T-cell (primary cell): ENCODE measurements at regions not wholly inside any gene's neighbourhood (a gene's known extent, or its start where the extent isn't known, plus 50 kb on each side); places are given as distances from the start of the nearest gene placed in this dataset.

Experiments used
- ATAC-seq, 4 experiments: fragments of 200-7000 bp in 3 of 4; fragments of 150-1000 bp in 1 of 4; cut with Tn5 transposase; replicated peaks in 1 of 4; 1 replicate in 3 of 4; 2 replicates in 1 of 4; pipeline ENCODE4 v1.10.0; 2021; ENCODE audit warnings: moderate library complexity in 3 of 4, mild to moderate bottlenecking in 2 of 4, moderate number of reproducible peaks in 1 of 4
- CTCF ChIA-PET, 2 donors: fragments of 300-600 bp; sonication (Branson Sonifier 250); formaldehyde crosslinking; loops; one replicate each; lab custom pipeline; 2022; ENCODE audit warnings: antibody characterized with exemption in 2 of 2; lab: Charles Lee
- POLR2A ChIA-PET, 2 donors: fragments of 300-600 bp; sonication (Branson Sonifier 250); formaldehyde crosslinking; loops; one replicate each; lab custom pipeline; 2022; ENCODE audit warnings: antibody characterized with exemption in 2 of 2; lab: Charles Lee
- DNase-seq, 35 experiments: peaks; one replicate each; pipeline versions ENCODE4 v3.0.0 to v3.0.0-alpha.2; 2013 to 2023
- H3K27ac ChIP-seq: one replicate; pipeline ENCODE4 v1.5.1; 2013; ENCODE audit warnings: low read length
- H3K27me3 ChIP-seq, 2 experiments: replicated peaks in 1 of 2; 1 replicate in 1 of 2; 2 replicates in 1 of 2; pipeline versions ENCODE4 v1.6.1 to v1.7.0; 2013; ENCODE audit warnings: low read length in 1 of 2, mixed read lengths in 1 of 2; ENCODE audit not compliant: control insufficient read depth in 2 of 2, insufficient read depth in 2 of 2; ENCODE audit errors: extremely low read depth in 1 of 2
- H3K36me3 ChIP-seq, 2 donors: 1 replicate in 1 of 2; 2 replicates in 1 of 2; pipeline versions ENCODE4 v1.6.1 to v1.7.0; 2013; ENCODE audit warnings: low read length in 1 of 2; ENCODE audit not compliant: control insufficient read depth in 2 of 2, insufficient read depth in 1 of 2; ENCODE audit errors: extremely low read depth in 1 of 2
- H3K4me1 ChIP-seq, 2 experiments: 1 replicate in 1 of 2; 2 replicates in 1 of 2; pipeline versions ENCODE4 v1.6.1 to v1.7.0; 2013; ENCODE audit warnings: low read length in 2 of 2, mixed read lengths in 1 of 2; ENCODE audit not compliant: insufficient read depth in 2 of 2, control insufficient read depth in 1 of 2; ENCODE audit errors: extremely low read depth in 1 of 2
- H3K4me3 ChIP-seq, 2 donors: 1 replicate in 1 of 2; 2 replicates in 1 of 2; pipeline versions ENCODE4 v1.5.1 to v1.7.0; 2013; ENCODE audit warnings: mild to moderate bottlenecking in 2 of 2, low read length in 1 of 2, moderate library complexity in 1 of 2; ENCODE audit not compliant: control insufficient read depth in 1 of 2; ENCODE audit errors: extremely low read depth in 1 of 2
- H3K9me3 ChIP-seq: 2 replicates; pipeline ENCODE4 v1.7.0; 2013
- H3K27ac Mint-ChIP-seq, 2 donors: one replicate each; pipeline ENCODE4 v1.8.0; 2020 to 2021; ENCODE audit warnings: mild to moderate bottlenecking in 2 of 2, mixed read lengths in 2 of 2
- H3K27me3 Mint-ChIP-seq, 2 donors: one replicate each; pipeline ENCODE4 v1.8.0; 2021 to 2022; ENCODE audit warnings: mixed read lengths in 2 of 2
- H3K36me3 Mint-ChIP-seq: one replicate; pipeline ENCODE4 v1.8.0; 2021; ENCODE audit warnings: mixed read lengths
- H3K4me1 Mint-ChIP-seq, 3 donors: one replicate each; pipeline ENCODE4 v1.8.0; 2020 to 2022; ENCODE audit warnings: mixed read lengths in 3 of 3, mild to moderate bottlenecking in 1 of 3
- H3K4me3 Mint-ChIP-seq, 3 donors: one replicate each; pipeline ENCODE4 v1.8.0; 2020 to 2022; ENCODE audit warnings: mild to moderate bottlenecking in 3 of 3, mixed read lengths in 3 of 3, moderate library complexity in 3 of 3
- H3K9me3 Mint-ChIP-seq, 3 donors: one replicate each; pipeline ENCODE4 v1.8.0; 2020 to 2022; ENCODE audit warnings: mixed read lengths in 3 of 3
- whole genome bisulfite sequencing: methylation state at CpG from one replicate; pipeline ENCODE4 v1.1.5; 2013; ENCODE audit warnings: missing lambda C conversion rate; ENCODE audit not compliant: insufficient coverage; 5-methylcytosine and 5-hydroxymethylcytosine counted together

DNA sequence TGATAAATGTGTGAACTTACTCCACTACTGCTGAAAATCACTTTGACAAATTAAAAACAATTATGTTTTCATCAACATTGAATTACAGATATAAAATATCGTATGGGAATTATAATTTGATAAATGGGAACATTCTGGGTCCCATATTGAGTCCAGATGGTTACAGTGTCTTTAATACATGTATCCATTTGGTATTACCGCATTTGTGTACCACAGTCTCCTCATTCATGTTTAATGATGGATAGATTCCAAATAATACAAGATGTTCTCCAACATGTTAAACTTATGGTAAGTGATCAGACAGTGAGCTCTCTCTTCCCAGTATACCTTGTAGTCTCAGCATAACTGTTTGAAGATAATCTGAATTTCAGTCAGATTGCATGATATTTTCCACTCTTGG is 1706.8 kb upstream of the PCDH7 start:
- no CpG with 5 or more reads among the region's 2 CpGs for WGBS
- ChIA-PET POLR2A (no interaction called here), CTCF (no interaction called here)
- no peaks in the 10 kb centered on the region for H3K9me3 ChIP-seq
- Mint-ChIP-seq H3K27me3 (no peaks in the 10 kb centered on the region), H3K27ac (no peak overlapping the region), H3K9me3 (peaks cover 8 to 54% (median 30%) of the 10 kb centered on the region in 3 donors), H3K36me3 (no peaks in the 10 kb centered on the region), H3K4me3 (no peak overlapping the region), H3K4me1 (no peaks in the 10 kb centered on the region)
- H3K27ac ChIP-seq: no peak overlapping the region
- DNase-seq (no peak), ATAC-seq (no peak)
- H3K4me1 ChIP-seq: no peaks in the 10 kb centered on the region
- H3K27me3 ChIP-seq: no peaks in the 10 kb centered on the region
- H3K36me3 ChIP-seq: no peaks in the 10 kb centered on the region
- H3K4me3 ChIP-seq: no peak overlapping the region

DNA sequence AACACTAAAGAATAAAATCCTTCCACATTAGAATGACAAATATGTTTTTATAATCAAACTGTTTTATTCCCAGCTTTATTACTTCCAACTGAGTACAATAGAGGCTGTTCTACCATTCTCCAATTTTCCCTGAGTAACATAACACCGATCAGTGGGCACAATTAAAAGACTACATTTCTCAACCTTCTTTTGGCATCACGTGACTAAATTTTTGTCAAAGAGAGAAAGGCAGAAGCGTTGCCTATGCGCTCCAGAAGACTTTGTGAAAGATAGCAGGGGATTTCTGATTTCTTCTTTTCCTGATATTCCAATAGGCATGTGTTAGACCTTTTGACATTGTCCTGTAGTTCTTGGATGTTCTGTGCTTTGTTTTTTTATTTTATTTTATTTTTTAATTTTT is 1705.6 kb upstream of the PCDH7 start:
- ChIA-PET POLR2A (no interaction called here), CTCF (no interaction called here)
- no peaks in the 10 kb centered on the region for H3K4me1 ChIP-seq
- H3K4me3 Mint-ChIP-seq: no peak overlapping the region
- no peak overlapping the region for H3K27ac ChIP-seq
- no CpG with 5 or more reads among the region's 4 CpGs for WGBS
- no peak for ATAC-seq
- H3K36me3 Mint-ChIP-seq: no peaks in the 10 kb centered on the region
- H3K36me3 ChIP-seq: no peaks in the 10 kb centered on the region
- H3K4me1 Mint-ChIP-seq: no peaks in the 10 kb centered on the region
- peaks cover 8 to 53% (median 27%) of the 10 kb centered on the region in 3 donors for H3K9me3 Mint-ChIP-seq
- no peaks in the 10 kb centered on the region for H3K27me3 ChIP-seq
- no peaks in the 10 kb centered on the region for H3K27me3 Mint-ChIP-seq
- no peak overlapping the region for H3K4me3 ChIP-seq
- H3K9me3 ChIP-seq: no peaks in the 10 kb centered on the region
- DNase-seq: no peak
- H3K27ac Mint-ChIP-seq: no peak overlapping the region

DNA sequence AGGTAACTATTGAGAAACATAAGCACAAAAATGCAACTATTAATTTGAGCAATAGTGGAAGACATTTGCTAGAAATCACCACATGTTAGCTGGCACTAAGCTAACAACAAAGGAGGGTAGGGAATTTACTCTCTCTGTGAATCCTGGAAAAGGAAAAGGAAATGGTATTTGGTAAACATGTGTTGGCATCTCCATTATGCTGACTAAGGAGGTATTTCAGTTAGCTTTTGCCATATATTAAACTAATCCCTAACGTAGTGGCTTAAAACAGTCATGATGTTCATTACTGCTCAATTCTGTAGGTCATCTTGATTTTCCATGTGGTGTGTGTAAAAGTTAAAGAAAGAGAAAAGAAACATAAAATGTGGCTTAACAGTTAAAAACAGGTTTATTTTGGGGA is 1686.5 kb upstream of the PCDH7 start:
- Mint-ChIP-seq H3K4me1 (no peaks in the 10 kb centered on the region), H3K27me3 (no peaks in the 10 kb centered on the region), H3K9me3 (peaks cover 20 to 37% (median 34%) of the 10 kb centered on the region in 3 donors), H3K27ac (no peak overlapping the region), H3K36me3 (no peaks in the 10 kb centered on the region), H3K4me3 (no peak overlapping the region)
- WGBS: no CpG with 5 or more reads among the region's 1 CpG
- ATAC-seq: no peak
- ChIA-PET CTCF (no interaction called here), POLR2A (no interaction called here)
- Histone ChIP-seq H3K4me1 (no peaks in the 10 kb centered on the region), H3K9me3 (no peaks in the 10 kb centered on the region), H3K4me3 (no peak overlapping the region), H3K27ac (no peak overlapping the region), H3K27me3 (no peaks in the 10 kb centered on the region), H3K36me3 (no peaks in the 10 kb centered on the region)
- DNase-seq: no peak

DNA sequence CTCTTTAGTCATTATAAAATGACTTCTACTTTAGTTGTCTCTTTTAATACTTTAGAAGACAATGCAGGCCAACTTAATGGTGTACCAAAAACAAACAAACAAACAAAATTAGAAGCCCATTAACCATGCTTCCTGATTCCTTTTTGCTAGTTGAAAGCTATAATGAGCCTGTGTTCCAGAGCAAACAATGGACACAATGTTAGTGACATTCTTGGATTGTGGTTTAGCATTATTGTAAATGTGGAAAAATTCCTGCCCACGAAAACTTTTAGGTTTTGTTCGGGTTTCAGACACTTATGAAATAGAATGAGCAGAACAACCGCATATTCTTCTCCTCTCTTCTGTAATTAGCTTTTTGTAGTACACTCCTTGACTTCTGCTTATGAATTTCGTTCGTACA is 1682.7 kb upstream of the PCDH7 start:
- no peak overlapping the region for H3K4me3 ChIP-seq
- H3K27ac ChIP-seq: no peak overlapping the region
- H3K36me3 ChIP-seq: no peaks in the 10 kb centered on the region
- H3K4me3 Mint-ChIP-seq: no peak overlapping the region
- H3K4me1 Mint-ChIP-seq: no peaks in the 10 kb centered on the region
- peaks cover 15 to 29% (median 23%) of the 10 kb centered on the region in 3 donors for H3K9me3 Mint-ChIP-seq
- no peaks in the 10 kb centered on the region for H3K9me3 ChIP-seq
- H3K27me3 ChIP-seq: no peaks in the 10 kb centered on the region
- CTCF ChIA-PET: no interaction called here
- H3K27ac Mint-ChIP-seq: no peak overlapping the region
- H3K36me3 Mint-ChIP-seq: no peaks in the 10 kb centered on the region
- H3K4me1 ChIP-seq: no peaks in the 10 kb centered on the region
- no peak for ATAC-seq
- H3K27me3 Mint-ChIP-seq: no peaks in the 10 kb centered on the region
- POLR2A ChIA-PET: no interaction called here
- no CpG with 5 or more reads among the region's 5 CpGs for WGBS
- DNase-seq: no peak

DNA sequence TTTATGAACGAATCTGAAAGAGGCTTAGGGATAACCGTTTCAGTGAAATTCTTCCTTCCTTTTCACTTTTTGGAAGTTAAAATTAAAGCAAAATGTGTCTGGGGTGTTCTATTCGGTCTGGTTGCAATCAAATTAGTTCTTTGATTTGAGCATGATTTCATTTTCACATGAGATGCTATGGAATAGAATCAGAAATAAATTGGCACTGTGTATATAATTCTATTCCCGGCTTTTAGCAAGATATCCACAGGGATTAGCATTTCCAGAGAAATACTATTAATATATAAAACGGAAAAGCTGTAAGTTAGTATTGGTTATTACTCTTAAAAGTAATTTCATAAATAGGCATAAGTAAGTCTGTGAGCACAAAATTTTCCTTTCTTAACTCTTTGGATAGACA is 1676.8 kb upstream of the PCDH7 start:
- no CpG with 5 or more reads among the region's 5 CpGs for whole genome bisulfite sequencing
- Histone ChIP-seq H3K9me3 (no peaks in the 10 kb centered on the region), H3K36me3 (no peaks in the 10 kb centered on the region), H3K27me3 (no peaks in the 10 kb centered on the region), H3K27ac (no peak overlapping the region), H3K4me3 (no peak overlapping the region), H3K4me1 (no peaks in the 10 kb centered on the region)
- ChIA-PET POLR2A (no interaction called here), CTCF (no interaction called here)
- DNase-seq: no peak
- H3K4me1 Mint-ChIP-seq: no peaks in the 10 kb centered on the region
- H3K27me3 Mint-ChIP-seq: no peaks in the 10 kb centered on the region
- peaks cover 10 to 14% (median 12%) of the 10 kb centered on the region in 3 donors for H3K9me3 Mint-ChIP-seq
- ATAC-seq: no peak
- no peak overlapping the region for H3K4me3 Mint-ChIP-seq
- H3K27ac Mint-ChIP-seq: no peak overlapping the region
- no peaks in the 10 kb centered on the region for H3K36me3 Mint-ChIP-seq

DNA sequence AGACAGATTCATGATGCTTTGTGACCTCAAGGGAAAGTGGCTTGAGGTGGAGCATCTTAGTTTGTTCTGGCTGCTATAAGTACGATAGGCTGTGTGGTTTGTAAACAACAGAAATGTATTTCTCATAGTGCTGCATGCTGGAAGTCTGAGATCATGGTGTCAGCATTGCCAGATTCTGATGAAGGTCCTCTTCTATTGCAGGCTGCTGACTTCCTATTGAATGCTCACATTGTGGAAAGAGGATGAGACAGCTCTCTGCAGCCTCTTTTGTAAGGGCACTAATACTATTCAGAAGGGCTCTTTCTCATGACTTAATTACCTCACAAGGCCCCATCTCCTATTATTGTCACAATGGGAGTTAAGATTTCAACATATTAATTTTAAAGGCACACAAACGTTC is 1674.0 kb upstream of the PCDH7 start:
- Mint-ChIP-seq H3K27ac (no peak overlapping the region), H3K36me3 (no peaks in the 10 kb centered on the region), H3K4me3 (no peak overlapping the region), H3K4me1 (no peaks in the 10 kb centered on the region), H3K27me3 (no peaks in the 10 kb centered on the region), H3K9me3 (peaks cover 10 to 16% (median 12%) of the 10 kb centered on the region in 3 donors)
- no peak overlapping the region for H3K27ac ChIP-seq
- POLR2A ChIA-PET: no interaction called here
- H3K36me3 ChIP-seq: no peaks in the 10 kb centered on the region
- H3K27me3 ChIP-seq: no peaks in the 10 kb centered on the region
- CTCF ChIA-PET: no interaction called here
- no peaks in the 10 kb centered on the region for H3K9me3 ChIP-seq
- no peak for DNase-seq
- ATAC-seq: no peak
- no peaks in the 10 kb centered on the region for H3K4me1 ChIP-seq
- H3K4me3 ChIP-seq: no peak overlapping the region
- no CpG with 5 or more reads among the region's 2 CpGs for WGBS

DNA sequence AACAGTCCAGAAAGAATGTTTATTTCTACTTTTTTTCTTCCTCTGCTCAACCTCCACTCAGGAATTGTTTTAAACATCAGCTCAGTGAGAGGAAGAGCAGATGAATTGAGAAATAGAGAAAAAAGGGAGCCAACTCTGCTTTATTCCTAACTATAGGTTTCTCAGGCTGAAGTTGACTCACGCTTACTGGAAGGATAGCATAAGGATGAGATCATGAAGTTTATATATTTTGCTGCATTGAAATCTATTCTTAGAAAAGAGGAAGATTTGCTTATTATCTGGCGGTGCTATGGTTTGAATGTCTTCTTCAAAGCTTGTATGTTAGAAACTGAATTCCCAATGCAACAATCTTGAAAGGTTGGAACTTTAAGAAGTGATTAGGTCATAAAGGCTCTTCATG is 1673.4 kb upstream of the PCDH7 start:
- Histone ChIP-seq H3K4me3 (no peak overlapping the region), H3K27ac (no peak overlapping the region), H3K4me1 (no peaks in the 10 kb centered on the region), H3K36me3 (no peaks in the 10 kb centered on the region), H3K9me3 (no peaks in the 10 kb centered on the region), H3K27me3 (no peaks in the 10 kb centered on the region)
- ChIA-PET POLR2A (no interaction called here), CTCF (no interaction called here)
- WGBS: no CpG with 5 or more reads among the region's 2 CpGs
- H3K27me3 Mint-ChIP-seq: no peaks in the 10 kb centered on the region
- DNase-seq: no peak
- no peaks in the 10 kb centered on the region for H3K4me1 Mint-ChIP-seq
- H3K4me3 Mint-ChIP-seq: no peak overlapping the region
- ATAC-seq: no peak
- peaks cover 10 to 16% (median 12%) of the 10 kb centered on the region in 3 donors for H3K9me3 Mint-ChIP-seq
- H3K27ac Mint-ChIP-seq: no peak overlapping the region
- H3K36me3 Mint-ChIP-seq: no peaks in the 10 kb centered on the region
